IMR-90 (cell line): ENCODE measurements at regions not wholly inside any gene's neighbourhood (a gene's known extent, or its start where the extent isn't known, plus 50 kb on each side); places are given as distances from the start of the nearest gene placed in this dataset.
"Not testable (repeated sequence)": the region's sequence is repeated elsewhere in the genome, so short reads cannot be mapped to it uniquely, and the experiment has no call there.

Experiments used
- ATAC-seq: fragments of 200-7000 bp; cut with Tn5 transposase; 2 replicates; pipeline ENCODE4 v1.9.1; 2020; ENCODE audit warnings: low read depth, mild to moderate bottlenecking, moderate library complexity
- BruUV-seq: library from RNA; stranded (reverse); fragments of 400-500 nt; replicated peaks from 2 replicates; lab custom pipeline; 2021; lab: Mats Ljungman, UMichigan
- CTCF ChIA-PET: fragments of 300-600 bp; formaldehyde crosslinking; extraction: SDS; loops from one replicate; lab custom pipeline; 2021; ENCODE audit warnings: antibody characterized with exemption; lab: Yijun Ruan, JAX
- POLR2A ChIA-PET: fragments of 300-600 bp; sonication (Branson Sonifier 250); formaldehyde crosslinking; loops from one replicate; lab custom pipeline; 2022; ENCODE audit warnings: antibody characterized with exemption; ENCODE audit not compliant: unreplicated experiment; lab: Charles Lee
- DNase-seq: peaks from one replicate; pipeline ENCODE4 v3.0.0; 2013
- H2AFZ ChIP-seq: replicated peaks from 2 replicates; pipeline ENCODE3; 2013; ENCODE audit warnings: low read length, mild to moderate bottlenecking; ENCODE audit not compliant: poor library complexity
- H2AK5ac ChIP-seq: 2 replicates; pipeline ENCODE4 v1.6.1; 2013; ENCODE audit warnings: low read depth, low read length, inconsistent platforms
- H2AK9ac ChIP-seq: replicated peaks from 2 replicates; pipeline ENCODE3; 2013; ENCODE audit warnings: mild to moderate bottlenecking, low read depth, low read length, moderate library complexity; ENCODE audit not compliant: poor library complexity
- H2BK120ac ChIP-seq: 2 replicates; pipeline ENCODE4 v1.6.1; 2013; ENCODE audit warnings: low read depth, low read length, inconsistent platforms
- H2BK15ac ChIP-seq: 3 replicates; pipeline ENCODE4 v1.6.1; 2013; ENCODE audit warnings: low read depth, low read length, inconsistent platforms
- H2BK20ac ChIP-seq: 2 replicates; pipeline ENCODE4 v1.6.1; 2013; ENCODE audit warnings: low read depth, mild to moderate bottlenecking, inconsistent platforms, low read length, moderate library complexity
- H2BK5ac ChIP-seq: 2 replicates; pipeline ENCODE4 v1.6.1; 2013; ENCODE audit warnings: mild to moderate bottlenecking, low read depth, low read length, inconsistent platforms; ENCODE audit not compliant: poor library complexity, severe bottlenecking
- H3K14ac ChIP-seq: replicated peaks from 2 replicates; pipeline ENCODE4 v1.6.1; 2013; ENCODE audit warnings: low read depth, low read length, inconsistent platforms
- H3K18ac ChIP-seq: 2 replicates; pipeline ENCODE4 v1.6.1; 2013; ENCODE audit warnings: low read depth, low read length, control low read depth
- H3K23ac ChIP-seq: 2 replicates; pipeline ENCODE4 v1.6.1; 2013; ENCODE audit warnings: low read depth, low read length, inconsistent platforms
- H3K27ac ChIP-seq: 2 replicates; pipeline ENCODE4 v1.5.1; 2013; ENCODE audit warnings: mild to moderate bottlenecking, control low read depth, low read length; ENCODE audit not compliant: insufficient read depth
- H3K27me3 ChIP-seq: 2 replicates; pipeline ENCODE4 v1.6.1; 2013; ENCODE audit warnings: low read length; ENCODE audit not compliant: control insufficient read depth, insufficient read depth
- H3K36me3 ChIP-seq: 2 replicates; pipeline ENCODE4 v1.6.1; 2013; ENCODE audit warnings: low read length, mixed read lengths; ENCODE audit not compliant: control insufficient read depth, insufficient read depth
- H3K4ac ChIP-seq: 2 replicates; pipeline ENCODE4 v1.6.1; 2013; ENCODE audit warnings: low read depth, low read length, inconsistent platforms
- H3K4me1 ChIP-seq: 2 replicates; pipeline ENCODE4 v1.6.1; 2013; ENCODE audit warnings: low read length, mixed read lengths; ENCODE audit not compliant: control insufficient read depth, insufficient read depth
- H3K4me2 ChIP-seq: 2 replicates; pipeline ENCODE4 v1.6.1; 2013; ENCODE audit warnings: low read depth, mild to moderate bottlenecking, control low read depth, low read length, moderate library complexity
- H3K4me3 ChIP-seq: 2 replicates; pipeline ENCODE4 v1.5.1; 2013; ENCODE audit warnings: low read depth, mild to moderate bottlenecking, control low read depth, low read length, moderate library complexity; ENCODE audit not compliant: insufficient read depth
- H3K56ac ChIP-seq: 2 replicates; pipeline ENCODE4 v1.6.1; 2013; ENCODE audit warnings: low read length, inconsistent platforms; ENCODE audit not compliant: insufficient read depth; ENCODE audit errors: extremely low read depth
- H3K79me1 ChIP-seq, 2 experiments: 2 replicates each; pipeline ENCODE4 v1.6.1; 2013; ENCODE audit warnings: low read length in 2 of 2, inconsistent platforms in 1 of 2, low read depth in 1 of 2
- H3K9ac ChIP-seq: 2 replicates; pipeline ENCODE4 v1.6.1; 2013; ENCODE audit warnings: low read depth, low read length, control low read depth
- H3K9me1 ChIP-seq: 2 replicates; pipeline ENCODE4 v1.6.1; 2013; ENCODE audit warnings: low read length, inconsistent platforms; ENCODE audit not compliant: insufficient read depth
- H3K9me3 ChIP-seq: 2 replicates; pipeline ENCODE4 v1.6.1; 2013; ENCODE audit warnings: low read length; ENCODE audit not compliant: control insufficient read depth, insufficient read depth
- H4K20me1 ChIP-seq: 2 replicates; pipeline ENCODE4 v1.6.1; 2013; ENCODE audit warnings: low read length, inconsistent platforms; ENCODE audit not compliant: insufficient read depth
- H4K5ac ChIP-seq: 2 replicates; pipeline ENCODE4 v1.6.1; 2013; ENCODE audit warnings: mild to moderate bottlenecking, low read depth, low read length, control low read depth
- H4K8ac ChIP-seq, 2 experiments: 2 replicates each; pipeline ENCODE4 v1.6.1; 2013; ENCODE audit warnings: low read depth in 2 of 2, low read length in 2 of 2, control low read depth in 1 of 2, inconsistent platforms in 1 of 2
- H4K91ac ChIP-seq: 2 replicates; pipeline ENCODE4 v1.6.1; 2013; ENCODE audit warnings: low read depth, low read length, inconsistent platforms; ENCODE audit not compliant: insufficient read depth
- WGBS, 2 experiments: methylation state at CpG; one replicate each; pipeline versions ENCODE4 v1.1.5 to v1.1.7; 2013; ENCODE audit warnings: missing lambda C conversion rate in 2 of 2; ENCODE audit not compliant: insufficient read length in 1 of 2; ENCODE audit errors: extremely low coverage in 2 of 2; 5-methylcytosine and 5-hydroxymethylcytosine counted together
- dilution Hi-C: fragments of 300-500 bp; cut with HindIII; formaldehyde crosslinking; loops from one replicate; pipeline ENCODE4 v1.14.3; 2018; ENCODE audit warnings: low sequenced_read_pairs; ENCODE audit not compliant: unreplicated experiment
- in situ Hi-C: fragments of 300-500 bp; cut with MboI; formaldehyde crosslinking; loops from 3 replicates; pipeline ENCODE4 v1.14.3; 2019; ENCODE audit warnings: low sequenced_read_pairs, inconsistent platforms, mixed read lengths
- intact Hi-C: fragments of 100-400 bp; cut with micrococcal nuclease; formaldehyde crosslinking; loops from 2 replicates; pipeline ENCODE4 v1.10.0; 2022

DNA sequence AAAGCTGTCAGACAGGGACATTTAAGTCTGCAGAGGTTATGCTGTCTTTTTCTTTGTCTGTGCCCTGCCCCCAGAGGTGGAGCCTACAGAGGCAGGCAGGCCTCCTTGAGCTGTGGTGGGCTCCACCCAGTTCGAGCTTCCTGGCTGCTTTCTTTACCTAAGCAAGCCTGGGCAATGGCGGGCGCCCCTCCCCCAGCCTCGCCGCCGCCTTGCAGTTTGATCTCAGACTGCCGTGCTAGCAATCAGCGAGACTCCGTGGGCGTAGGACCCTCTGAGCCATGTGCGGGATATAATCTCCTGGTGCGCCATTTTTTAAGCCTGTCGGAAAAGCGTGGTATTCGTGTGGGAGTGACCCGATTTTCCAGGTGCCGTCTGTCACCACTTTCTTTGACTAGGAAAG, 203.1 kb upstream of the ZNF804B start:
- in situ Hi-C loops, H2AK9ac ChIP-seq, H4K8ac ChIP-seq, H3K4ac ChIP-seq, H3K23ac ChIP-seq, H3K4me2 ChIP-seq, H3K56ac ChIP-seq, H3K4me1 ChIP-seq, H3K4me3 ChIP-seq, POLR2A ChIA-PET, H2BK120ac ChIP-seq, H4K91ac ChIP-seq, DNase-seq, H3K79me1 ChIP-seq, dilution Hi-C loops, BruUV-seq, H3K36me3 ChIP-seq, H2BK5ac ChIP-seq, H3K9ac ChIP-seq, ATAC-seq, H2AK5ac ChIP-seq, CTCF ChIA-PET, intact Hi-C loops, H3K27ac ChIP-seq, H3K14ac ChIP-seq, H4K5ac ChIP-seq, H4K20me1 ChIP-seq, H3K9me1 ChIP-seq, H2BK15ac ChIP-seq, H3K27me3 ChIP-seq, H2BK20ac ChIP-seq, H3K18ac ChIP-seq, H2AFZ ChIP-seq, H3K9me3 ChIP-seq: not testable (repeated sequence)
- 82% methylated on average over 10 of the region's 17 CpGs; no CpG with 5 or more reads in 1 of the 2 experiments for WGBS, 2 experiments

DNA sequence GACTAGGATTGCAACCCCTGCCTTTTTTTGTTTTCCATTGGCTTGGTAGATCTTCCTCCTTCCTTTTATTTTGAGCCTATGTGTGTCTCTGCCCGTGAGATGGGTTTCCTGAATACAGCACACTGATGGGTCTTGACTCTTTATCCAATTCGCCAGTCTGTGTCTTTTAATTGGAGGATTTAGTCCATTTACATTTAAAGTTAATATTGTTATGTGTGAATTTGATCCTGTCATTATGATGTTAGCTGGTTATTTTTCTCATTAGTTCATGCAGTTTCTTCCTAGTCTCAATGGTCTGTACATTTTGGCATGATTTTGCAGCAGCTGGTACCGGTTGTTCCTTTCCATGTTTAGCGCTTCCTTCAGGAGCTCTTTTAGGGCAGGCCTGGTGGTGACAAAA, 204.7 kb upstream of the ZNF804B start:
- H3K14ac ChIP-seq, H2BK15ac ChIP-seq, H2AK9ac ChIP-seq, ATAC-seq, H3K4ac ChIP-seq, dilution Hi-C loops, H2BK120ac ChIP-seq, CTCF ChIA-PET, H3K79me1 ChIP-seq, H4K20me1 ChIP-seq, H3K23ac ChIP-seq, H3K9me1 ChIP-seq, H4K8ac ChIP-seq, H3K27ac ChIP-seq, H2AK5ac ChIP-seq, H2AFZ ChIP-seq, H3K4me1 ChIP-seq, H4K5ac ChIP-seq, DNase-seq, H3K36me3 ChIP-seq, H3K9me3 ChIP-seq, H3K9ac ChIP-seq, H2BK5ac ChIP-seq, H3K18ac ChIP-seq, H2BK20ac ChIP-seq, H3K27me3 ChIP-seq, H3K4me2 ChIP-seq, H3K56ac ChIP-seq, H3K4me3 ChIP-seq, H4K91ac ChIP-seq, in situ Hi-C loops, POLR2A ChIA-PET, BruUV-seq, intact Hi-C loops: not testable (repeated sequence)
- WGBS, 2 experiments: no CpG with 5 or more reads among the region's 4 CpGs
